Keratinocyte (primary cell): ENCODE measurements at regions not wholly inside any gene's neighbourhood (a gene's known extent, or its start where the extent isn't known, plus 50 kb on each side); places are given as distances from the start of the nearest gene placed in this dataset.

ENCODE experiments used
- DNase-seq: peaks from one replicate; pipeline ENCODE4 v3.0.0-alpha.2; 2011; ENCODE audit warnings: low read depth, missing footprints, low spot score
- FAIRE-seq: peaks from 2 replicates; lab custom pipeline; 2011; peaks lifted over from hg19 to GRCh38; lab: Jason Lieb, UNC
- H2AFZ ChIP-seq: 2 replicates; pipeline ENCODE4 v1.6.0; 2012; ENCODE audit warnings: low read length, control low read depth, inconsistent platforms; ENCODE audit not compliant: control insufficient read depth
- H3K27ac ChIP-seq: 2 replicates; pipeline ENCODE4 v1.5.1; 2011; ENCODE audit warnings: low read length; ENCODE audit not compliant: control insufficient read depth, insufficient read depth
- H3K27me3 ChIP-seq: 3 replicates; pipeline ENCODE4 v1.6.0; 2011; ENCODE audit warnings: low read length; ENCODE audit not compliant: control insufficient read depth, insufficient read depth; ENCODE audit errors: extremely low read depth
- H3K36me3 ChIP-seq, 2 experiments: 2 replicates in 1 of 2; 3 replicates in 1 of 2; pipeline ENCODE4 v1.5.1; 2011; ENCODE audit warnings: low read length in 2 of 2, mild to moderate bottlenecking in 1 of 2; ENCODE audit not compliant: control insufficient read depth in 2 of 2, insufficient read depth in 2 of 2; ENCODE audit errors: extremely low read depth in 1 of 2
- H3K4me1 ChIP-seq: 3 replicates; pipeline ENCODE4 v1.5.1; 2011; ENCODE audit warnings: low read length; ENCODE audit not compliant: control insufficient read depth, insufficient read depth; ENCODE audit errors: extremely low read depth
- H3K4me2 ChIP-seq: 3 replicates; pipeline ENCODE4 v1.6.0; 2011; ENCODE audit warnings: low read depth, low read length; ENCODE audit not compliant: control insufficient read depth, insufficient read depth; ENCODE audit errors: extremely low read depth
- H3K4me3 ChIP-seq, 3 experiments: fragments of 200-600 bp in 1 of 3; sonication (generic) in 1 of 3; 2 replicates in 2 of 3; 3 replicates in 1 of 3; pipeline ENCODE4 v1.5.1; 2011 to 2016; ENCODE audit warnings: low read length in 3 of 3, mild to moderate bottlenecking in 3 of 3, control low read depth in 2 of 3, inconsistent platforms in 1 of 3, low read depth in 1 of 3, mixed read lengths in 1 of 3, mixed run types in 1 of 3, moderate library complexity in 1 of 3; ENCODE audit not compliant: control insufficient read depth in 2 of 3, insufficient read depth in 2 of 3; ENCODE audit errors: extremely low read depth in 1 of 3
- H3K79me2 ChIP-seq: 2 replicates; pipeline ENCODE4 v1.6.0; 2012; ENCODE audit warnings: low read length; ENCODE audit not compliant: control insufficient read depth, insufficient read depth
- H3K9ac ChIP-seq: 3 replicates; pipeline ENCODE4 v1.6.0; 2011; ENCODE audit warnings: low read length; ENCODE audit not compliant: control insufficient read depth, insufficient read depth; ENCODE audit errors: extremely low read depth
- H3K9me1 ChIP-seq: 3 replicates; pipeline ENCODE4 v1.6.0; 2011; ENCODE audit warnings: low read length; ENCODE audit not compliant: control insufficient read depth, insufficient read depth; ENCODE audit errors: extremely low read depth
- H3K9me3 ChIP-seq: 2 replicates; pipeline ENCODE4 v1.5.1; 2012; ENCODE audit warnings: low read depth, low read length; ENCODE audit not compliant: control insufficient read depth
- H4K20me1 ChIP-seq: 3 replicates; pipeline ENCODE4 v1.6.0; 2011; ENCODE audit warnings: low read length; ENCODE audit not compliant: control insufficient read depth, insufficient read depth; ENCODE audit errors: extremely low read depth
- EZH2 ChIP-seq: IDR thresholded peaks from one replicate; pipeline ENCODE4 v1.6.1; 2012; ENCODE audit warnings: inconsistent platforms, mild to moderate bottlenecking, low read length, moderate library complexity
- dilution Hi-C: fragments of 300-500 bp; cut with MboI; formaldehyde crosslinking; loops from one replicate; pipeline ENCODE4 v1.7.0; 2020; ENCODE audit warnings: low sequenced_read_pairs; ENCODE audit not compliant: extremely low pct_ligation_motif_present
- TF ChIP-seq, protein P1 (sequence below), 3 experiments: IDR thresholded peaks in 1 of 3; conservative IDR thresholded peaks in 1 of 3; optimal IDR thresholded peaks in 1 of 3; 2 replicates in 2 of 3; 3 replicates in 1 of 3; pipeline versions ENCODE3 to v1.5.1; 2011; ENCODE audit warnings: low read length in 3 of 3, mild to moderate bottlenecking in 3 of 3, moderate library complexity in 2 of 3, control low read depth in 1 of 3, inconsistent platforms in 1 of 3; ENCODE audit not compliant: insufficient read depth in 2 of 3; ENCODE audit errors: extremely low read depth in 1 of 3

DNA sequence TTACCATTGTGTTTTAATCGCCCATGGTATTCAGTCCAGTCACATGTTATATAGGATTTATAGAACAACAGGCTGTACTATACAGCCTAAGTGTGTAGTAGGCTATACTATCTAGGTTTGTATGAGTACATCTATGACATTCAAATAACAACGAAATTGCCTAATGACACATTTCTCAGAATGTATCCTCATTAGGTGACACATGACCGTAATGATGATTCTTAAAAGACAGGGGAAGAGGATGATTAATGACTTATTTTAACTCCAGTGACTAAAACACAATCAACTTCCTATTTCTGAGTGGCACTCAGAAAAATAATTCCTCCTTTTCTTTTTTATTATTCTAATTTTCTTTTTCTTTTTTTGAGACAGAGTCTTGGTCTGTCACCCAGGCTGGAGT, 63.0 kb upstream of the ACSL3 start:
- no peak overlapping the region for H3K27ac ChIP-seq
- H2AFZ ChIP-seq: no peak overlapping the region
- no peak for DNase-seq
- H3K79me2 ChIP-seq: no peaks in the 10 kb centered on the region
- H3K4me1 ChIP-seq: no peaks in the 10 kb centered on the region
- no peak for FAIRE-seq
- dilution Hi-C loops: no loop called here
- no peak overlapping the region for H3K4me3 ChIP-seq
- H3K36me3 ChIP-seq: no peaks in the 10 kb centered on the region
- H3K9ac ChIP-seq: no peak overlapping the region
- H3K9me3 ChIP-seq: no peaks in the 10 kb centered on the region
- no peak for TF ChIP-seq EZH2
- TF ChIP-seq, protein P1, sequence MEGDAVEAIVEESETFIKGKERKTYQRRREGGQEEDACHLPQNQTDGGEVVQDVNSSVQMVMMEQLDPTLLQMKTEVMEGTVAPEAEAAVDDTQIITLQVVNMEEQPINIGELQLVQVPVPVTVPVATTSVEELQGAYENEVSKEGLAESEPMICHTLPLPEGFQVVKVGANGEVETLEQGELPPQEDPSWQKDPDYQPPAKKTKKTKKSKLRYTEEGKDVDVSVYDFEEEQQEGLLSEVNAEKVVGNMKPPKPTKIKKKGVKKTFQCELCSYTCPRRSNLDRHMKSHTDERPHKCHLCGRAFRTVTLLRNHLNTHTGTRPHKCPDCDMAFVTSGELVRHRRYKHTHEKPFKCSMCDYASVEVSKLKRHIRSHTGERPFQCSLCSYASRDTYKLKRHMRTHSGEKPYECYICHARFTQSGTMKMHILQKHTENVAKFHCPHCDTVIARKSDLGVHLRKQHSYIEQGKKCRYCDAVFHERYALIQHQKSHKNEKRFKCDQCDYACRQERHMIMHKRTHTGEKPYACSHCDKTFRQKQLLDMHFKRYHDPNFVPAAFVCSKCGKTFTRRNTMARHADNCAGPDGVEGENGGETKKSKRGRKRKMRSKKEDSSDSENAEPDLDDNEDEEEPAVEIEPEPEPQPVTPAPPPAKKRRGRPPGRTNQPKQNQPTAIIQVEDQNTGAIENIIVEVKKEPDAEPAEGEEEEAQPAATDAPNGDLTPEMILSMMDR (optimal IDR thresholded peaks at IDR 0.05 in 1 of 3, IDR thresholded peaks at IDR 0.05 in 1 of 3, conservative IDR thresholded peaks at IDR 0.05 in 1 of 3; ENCODE audit: extremely low read depth in 1 of 3, insufficient read depth in 2 of 3, low read length in 3 of 3): no peak
- H4K20me1 ChIP-seq: no peaks in the 10 kb centered on the region
- no peaks in the 10 kb centered on the region for H3K27me3 ChIP-seq
- no peak overlapping the region for H3K4me2 ChIP-seq
- no peaks in the 10 kb centered on the region for H3K9me1 ChIP-seq

DNA sequence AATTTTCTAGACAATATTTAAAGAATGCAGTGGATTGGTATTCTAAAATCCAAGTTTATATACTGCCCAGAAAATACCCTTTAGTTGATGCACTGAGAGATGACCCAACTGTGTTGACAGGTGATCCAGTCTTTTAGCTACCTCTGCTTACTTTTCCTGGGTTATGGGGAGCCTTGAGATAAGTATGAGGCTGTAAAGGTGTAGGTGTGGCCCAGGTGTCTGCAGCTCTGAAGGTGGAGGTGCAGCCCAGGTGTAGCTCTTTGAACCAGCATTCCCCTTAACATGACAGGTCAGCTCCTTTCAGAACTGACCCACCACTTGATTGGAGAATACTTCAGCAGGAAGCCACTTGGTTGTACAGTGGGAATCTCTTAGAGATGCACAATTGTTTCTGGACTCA, 62.3 kb upstream of the ACSL3 start:
- Histone ChIP-seq H3K27ac (no peak overlapping the region), H3K4me3 (no peak overlapping the region), H4K20me1 (no peaks in the 10 kb centered on the region), H3K9me1 (no peaks in the 10 kb centered on the region), H3K79me2 (no peaks in the 10 kb centered on the region), H3K9me3 (no peaks in the 10 kb centered on the region), H2AFZ (no peak overlapping the region), H3K27me3 (no peaks in the 10 kb centered on the region), H3K4me1 (no peaks in the 10 kb centered on the region), H3K36me3 (no peaks in the 10 kb centered on the region), H3K9ac (no peak overlapping the region), H3K4me2 (no peak overlapping the region)
- DNase-seq (no peak), FAIRE-seq (no peak)
- dilution Hi-C loops: no loop called here
- no peak for TF ChIP-seq EZH2
- TF ChIP-seq, protein P1 (optimal IDR thresholded peaks at IDR 0.05 in 1 of 3, IDR thresholded peaks at IDR 0.05 in 1 of 3, conservative IDR thresholded peaks at IDR 0.05 in 1 of 3; ENCODE audit: extremely low read depth in 1 of 3, insufficient read depth in 2 of 3, low read length in 3 of 3): no peak
